ENCODE measurements at regions not wholly inside any gene's neighbourhood (a gene's known extent, or its start where the extent isn't known, plus 50 kb on each side); places are given as distances from the start of the nearest gene placed in this dataset.

DNA sequence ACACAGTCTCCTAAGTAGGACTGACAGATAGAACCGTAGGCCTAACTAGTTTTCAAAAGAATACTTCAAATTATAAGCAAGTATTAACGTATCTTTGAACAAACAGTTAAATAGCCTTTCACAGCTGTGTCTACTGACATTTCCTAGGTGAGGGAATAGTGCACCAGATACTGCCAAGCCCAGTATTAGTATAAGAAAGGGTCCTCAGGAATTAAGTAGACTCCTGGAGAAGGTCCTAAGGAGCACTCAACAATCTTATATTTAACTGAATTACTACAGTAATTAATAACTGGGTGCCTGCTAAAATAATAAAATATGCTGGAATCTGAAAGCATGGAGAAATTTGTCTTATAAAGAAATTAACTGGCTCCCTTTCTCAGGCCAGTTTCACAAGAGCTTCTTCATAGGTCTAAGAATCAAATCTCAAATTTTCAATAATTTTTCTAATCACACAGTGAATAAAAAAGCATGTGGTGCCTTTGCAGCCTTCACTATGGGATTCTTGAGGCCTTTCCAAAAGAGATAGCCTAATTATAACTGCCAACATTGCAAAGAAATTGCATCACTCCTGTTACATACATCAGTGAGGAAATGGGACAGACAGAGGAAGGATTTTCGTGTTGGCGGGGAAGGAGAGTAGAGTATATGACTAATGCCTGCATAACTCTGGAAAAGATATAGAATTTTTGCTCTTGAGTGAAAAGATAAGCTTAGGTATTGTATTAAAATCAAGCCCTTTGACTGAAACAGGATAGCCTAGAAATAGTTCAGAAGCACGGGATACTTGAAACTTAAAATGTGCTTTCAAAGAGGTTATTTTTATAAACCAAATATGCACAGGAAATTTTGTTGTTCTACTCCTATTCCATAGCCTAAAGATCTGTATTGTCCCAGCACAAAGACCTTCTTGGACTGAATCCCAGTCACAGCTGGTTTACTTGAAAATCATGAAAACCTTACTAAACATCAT lies 228.6 kb upstream of the STK17B start:
- CTCF ChIA-PET = no interaction called here
- POLR2A ChIA-PET = no interaction called here
- no peak for DNase-seq (ENCODE audit: extremely low spot score)
- no peak for TF ChIP-seq TARDBP (IDR thresholded peaks at IDR 0.05)
- no peak for TF ChIP-seq SUZ12 (IDR thresholded peaks at IDR 0.05)
- no peak for TF ChIP-seq FOXM1 (IDR thresholded peaks at IDR 0.05; ENCODE audit: borderline replicate concordance)
- TF ChIP-seq ZNF384 (IDR thresholded peaks at IDR 0.05) = no peak
- TF ChIP-seq, protein P1, sequence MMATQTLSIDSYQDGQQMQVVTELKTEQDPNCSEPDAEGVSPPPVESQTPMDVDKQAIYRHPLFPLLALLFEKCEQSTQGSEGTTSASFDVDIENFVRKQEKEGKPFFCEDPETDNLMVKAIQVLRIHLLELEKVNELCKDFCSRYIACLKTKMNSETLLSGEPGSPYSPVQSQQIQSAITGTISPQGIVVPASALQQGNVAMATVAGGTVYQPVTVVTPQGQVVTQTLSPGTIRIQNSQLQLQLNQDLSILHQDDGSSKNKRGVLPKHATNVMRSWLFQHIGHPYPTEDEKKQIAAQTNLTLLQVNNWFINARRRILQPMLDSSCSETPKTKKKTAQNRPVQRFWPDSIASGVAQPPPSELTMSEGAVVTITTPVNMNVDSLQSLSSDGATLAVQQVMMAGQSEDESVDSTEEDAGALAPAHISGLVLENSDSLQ (IDR thresholded peaks at IDR 0.05) = no peak
- no peak for TF ChIP-seq L3MBTL2 (conservative IDR thresholded peaks at IDR 0.05)
- no peak for TF ChIP-seq BHLHE40 (IDR thresholded peaks at IDR 0.05; ENCODE audit: borderline replicate concordance)
- no peak for TF ChIP-seq ARNT (IDR thresholded peaks at IDR 0.05)
- no peak for TF ChIP-seq NFRKB (IDR thresholded peaks at IDR 0.05)
- no peak for TF ChIP-seq FOXA1 (IDR thresholded peaks at IDR 0.05)
- no peak for TF ChIP-seq HDGF (IDR thresholded peaks at IDR 0.05; ENCODE audit: borderline replicate concordance)
- TF ChIP-seq CTBP1 (IDR thresholded peaks at IDR 0.05; ENCODE audit: borderline replicate concordance) = no peak
- TF ChIP-seq ELF4 (IDR thresholded peaks at IDR 0.05) = no peak
- TF ChIP-seq SP1 (IDR thresholded peaks at IDR 0.05) = no peak
- no peak for TF ChIP-seq FOXK2 (IDR thresholded peaks at IDR 0.05)
- no peak for TF ChIP-seq LEF1 (IDR thresholded peaks at IDR 0.05; ENCODE audit: borderline replicate concordance)

DNA sequence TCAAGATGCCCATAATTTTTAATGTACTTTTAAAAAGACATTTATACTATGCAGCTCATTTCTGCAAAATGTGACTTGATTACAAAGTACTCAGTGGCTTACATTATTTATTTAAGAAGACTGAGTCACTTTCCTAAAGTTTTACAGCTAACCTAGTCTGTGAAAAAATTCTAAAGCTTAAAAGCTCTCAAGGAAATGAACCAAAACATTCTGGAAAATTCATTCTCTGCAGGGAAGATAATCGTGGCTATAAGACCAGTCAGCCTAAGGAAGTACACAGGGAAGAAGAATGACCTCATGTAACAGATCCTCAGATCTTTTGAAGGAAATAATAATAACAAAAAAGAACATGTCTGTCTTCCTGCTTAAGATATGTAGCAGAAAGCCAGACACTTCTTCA lies 232.1 kb upstream of the STK17B start:
- CTCF ChIA-PET = no interaction called here

DNA sequence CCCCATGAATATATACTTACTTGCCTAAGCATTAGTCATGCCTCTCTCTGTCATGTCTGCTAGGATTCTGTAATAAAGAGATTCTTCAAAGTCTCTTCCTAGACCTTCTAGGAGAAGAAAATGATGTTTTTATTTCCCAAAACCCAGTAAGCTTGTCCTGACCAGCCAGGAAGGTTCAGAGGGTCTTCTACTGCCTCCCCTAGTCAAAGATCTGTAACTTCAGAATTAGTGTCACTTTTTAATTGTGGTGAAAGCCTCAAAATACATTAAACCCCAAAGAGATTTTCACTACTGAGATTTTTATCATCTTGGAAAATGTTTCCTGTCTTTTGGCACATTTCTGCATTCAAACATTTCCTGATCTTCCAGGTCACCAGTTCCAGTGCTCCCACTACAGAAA lies 232.9 kb upstream of the STK17B start:
- no peak for DNase-seq (ENCODE audit: extremely low spot score)
- TF ChIP-seq LEF1 (IDR thresholded peaks at IDR 0.05; ENCODE audit: borderline replicate concordance) (no peak), ARNT (IDR thresholded peaks at IDR 0.05) (no peak), ELF4 (IDR thresholded peaks at IDR 0.05) (no peak), CTBP1 (IDR thresholded peaks at IDR 0.05; ENCODE audit: borderline replicate concordance) (no peak), TARDBP (IDR thresholded peaks at IDR 0.05) (no peak), L3MBTL2 (conservative IDR thresholded peaks at IDR 0.05) (no peak), FOXM1 (IDR thresholded peaks at IDR 0.05; ENCODE audit: borderline replicate concordance) (no peak), FOXK2 (IDR thresholded peaks at IDR 0.05) (no peak), NFRKB (IDR thresholded peaks at IDR 0.05) (no peak), SUZ12 (IDR thresholded peaks at IDR 0.05) (no peak), FOXA1 (IDR thresholded peaks at IDR 0.05) (no peak), BHLHE40 (IDR thresholded peaks at IDR 0.05; ENCODE audit: borderline replicate concordance) (no peak), HDGF (IDR thresholded peaks at IDR 0.05; ENCODE audit: borderline replicate concordance) (no peak)
- TF ChIP-seq, protein P1 (IDR thresholded peaks at IDR 0.05) = no peak
- POLR2A ChIA-PET = no interaction called here
- CTCF ChIA-PET = interaction anchor here (0.7 kb wide), 1 partner anchor 48 kb away, joined by 5 read pairs; no protein-coding TSS in a partner anchor

More for the DNA sequence above, 232.1 kb upstream of the STK17B start:
- TF ChIP-seq ELF4 (IDR thresholded peaks at IDR 0.05) = no peak
- TF ChIP-seq TARDBP (IDR thresholded peaks at IDR 0.05) = no peak
- no peak for TF ChIP-seq ARNT (IDR thresholded peaks at IDR 0.05)
- TF ChIP-seq L3MBTL2 (conservative IDR thresholded peaks at IDR 0.05) = no peak
- TF ChIP-seq SUZ12 (IDR thresholded peaks at IDR 0.05) = no peak
- TF ChIP-seq CTBP1 (IDR thresholded peaks at IDR 0.05; ENCODE audit: borderline replicate concordance) = no peak
- TF ChIP-seq FOXA1 (IDR thresholded peaks at IDR 0.05) = no peak
- no peak for TF ChIP-seq BHLHE40 (IDR thresholded peaks at IDR 0.05; ENCODE audit: borderline replicate concordance)
- TF ChIP-seq FOXK2 (IDR thresholded peaks at IDR 0.05) = no peak
- TF ChIP-seq SP1 (IDR thresholded peaks at IDR 0.05) = no peak
- TF ChIP-seq, protein P1 (IDR thresholded peaks at IDR 0.05) = no peak
- TF ChIP-seq HDGF (IDR thresholded peaks at IDR 0.05; ENCODE audit: borderline replicate concordance) = no peak
- TF ChIP-seq NFRKB (IDR thresholded peaks at IDR 0.05) = no peak
- POLR2A ChIA-PET = no interaction called here
- DNase-seq (ENCODE audit: extremely low spot score) = no peak

DNA sequence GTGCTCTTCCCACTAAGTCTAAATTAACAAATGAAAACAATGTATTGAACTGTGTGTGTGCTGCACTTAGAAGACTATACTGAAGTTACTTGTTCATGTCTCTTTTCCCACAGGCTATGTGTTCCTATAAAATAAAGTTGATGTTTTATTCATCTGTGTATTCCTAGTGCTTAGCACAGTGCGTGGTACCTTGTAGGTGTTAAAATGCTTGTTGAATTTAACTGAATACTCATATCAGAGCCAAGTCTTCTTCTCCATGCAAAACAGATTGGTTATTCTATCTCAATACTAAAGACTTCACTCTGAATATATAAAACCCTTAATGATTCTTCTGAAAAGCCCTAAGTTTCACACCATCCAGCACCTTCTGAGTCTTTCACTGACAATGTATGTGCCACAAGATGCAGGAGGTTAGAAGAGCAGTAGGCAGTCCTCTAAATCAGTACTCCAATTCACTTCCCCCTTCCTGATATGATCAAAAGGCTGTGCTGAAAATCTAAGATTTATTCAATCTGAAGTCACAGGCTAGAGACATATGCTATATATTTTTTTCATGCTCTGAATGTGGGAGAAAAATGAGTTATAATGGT lies 231.7 kb upstream of the CCDC150 start:
- POLR2A ChIA-PET = no interaction called here
- no peak for TF ChIP-seq LEF1 (IDR thresholded peaks at IDR 0.05; ENCODE audit: borderline replicate concordance)
- TF ChIP-seq FOXK2 (IDR thresholded peaks at IDR 0.05) = no peak
- no peak for TF ChIP-seq ARNT (IDR thresholded peaks at IDR 0.05)
- no peak for TF ChIP-seq CTBP1 (IDR thresholded peaks at IDR 0.05; ENCODE audit: borderline replicate concordance)
- no peak for TF ChIP-seq SUZ12 (IDR thresholded peaks at IDR 0.05)
- no peak for TF ChIP-seq HDGF (IDR thresholded peaks at IDR 0.05; ENCODE audit: borderline replicate concordance)
- TF ChIP-seq FOXM1 (IDR thresholded peaks at IDR 0.05; ENCODE audit: borderline replicate concordance) = no peak
- no peak for TF ChIP-seq L3MBTL2 (conservative IDR thresholded peaks at IDR 0.05)
- TF ChIP-seq, protein P1 (IDR thresholded peaks at IDR 0.05) = no peak
- no peak for TF ChIP-seq BHLHE40 (IDR thresholded peaks at IDR 0.05; ENCODE audit: borderline replicate concordance)
- TF ChIP-seq ELF4 (IDR thresholded peaks at IDR 0.05) = no peak
- TF ChIP-seq FOXA1 (IDR thresholded peaks at IDR 0.05) = no peak
- no peak for TF ChIP-seq ZNF384 (IDR thresholded peaks at IDR 0.05)
- no peak for TF ChIP-seq TARDBP (IDR thresholded peaks at IDR 0.05)
- DNase-seq (ENCODE audit: extremely low spot score) = no peak
- CTCF ChIA-PET = no interaction called here

All from HEK293T (cell line).